GM21528 (cell line): ENCODE measurements at regions not wholly inside any gene's neighbourhood (a gene's known extent, or its start where the extent isn't known, plus 50 kb on each side); places are given as distances from the start of the nearest gene placed in this dataset.

Experiments
- ATAC-seq: cut with Tn5 transposase; IDR thresholded peaks from one replicate; pipeline ENCODE4 v1.9.1; 2021; ENCODE audit warnings: mild to moderate bottlenecking, moderate library complexity; ENCODE audit not compliant: unreplicated experiment, low FRiP score

- ATAC-seq = no peak
These were observed 880.3 kb upstream of the ACVR2A start for GRCh38 chr2:146964494-146964893.

DNA sequence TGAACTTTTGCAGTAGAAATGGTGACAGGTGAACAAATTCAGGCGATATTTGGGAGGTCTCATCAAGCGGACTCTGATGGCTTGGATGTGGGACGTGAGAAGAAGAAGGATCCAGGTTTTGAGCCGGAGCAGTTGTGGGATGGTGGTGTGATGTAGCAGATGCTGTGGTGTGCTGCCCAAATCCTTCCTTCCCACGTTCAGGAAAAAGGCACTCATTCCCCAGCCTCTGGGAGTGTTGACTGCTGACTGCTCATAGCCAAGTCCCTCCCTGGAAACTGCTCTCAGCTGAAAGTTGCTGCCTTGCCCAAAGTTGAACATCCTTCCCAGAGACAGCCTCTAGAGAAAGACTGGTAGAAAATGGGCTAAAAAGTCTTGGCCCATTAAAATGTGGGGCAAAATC is 890.3 kb upstream of the ACVR2A start:
- no peak for ATAC-seq

- ATAC-seq = no peak
These were observed 892.1 kb upstream of the ACVR2A start for GRCh38 chr2:146952696-146953095.

DNA sequence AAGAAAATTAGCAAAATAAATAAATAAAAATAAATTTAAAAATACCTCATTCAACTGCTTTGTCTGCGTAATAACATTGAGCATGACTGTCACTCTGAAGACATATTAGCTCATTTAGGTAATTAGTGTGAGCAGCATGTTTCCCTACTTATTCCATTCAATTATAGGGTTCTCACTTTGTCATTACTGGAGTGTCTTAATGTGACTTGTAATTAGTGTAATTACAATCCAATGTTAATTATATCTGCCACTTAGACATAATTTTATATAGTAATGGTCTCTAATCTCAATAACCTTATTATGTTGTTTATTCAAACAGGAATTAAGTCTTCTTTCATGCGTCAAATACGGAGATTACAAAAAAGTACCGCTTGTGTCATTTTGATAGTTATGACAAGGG is 893.9 kb upstream of the ACVR2A start:
- ATAC-seq = no peak

DNA sequence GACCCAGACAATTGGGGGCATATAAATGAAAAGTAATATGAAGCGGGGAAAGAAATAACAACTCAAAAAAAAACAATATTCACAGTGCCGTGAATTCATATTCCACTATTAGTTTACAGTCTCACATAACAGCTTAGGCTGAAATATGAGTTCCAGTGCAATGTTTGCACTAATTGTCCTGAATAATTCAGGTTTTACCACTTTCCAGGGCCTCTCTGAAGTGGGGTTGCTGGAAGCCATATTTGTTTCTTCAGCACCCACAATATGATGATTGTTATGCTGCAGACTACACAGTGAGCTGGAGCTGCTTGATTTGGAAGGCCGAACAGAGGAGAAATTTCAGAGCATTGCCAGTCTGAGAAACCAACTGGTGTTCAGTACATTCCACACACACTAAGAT is 894.5 kb upstream of the ACVR2A start:
- ATAC-seq = no peak

DNA sequence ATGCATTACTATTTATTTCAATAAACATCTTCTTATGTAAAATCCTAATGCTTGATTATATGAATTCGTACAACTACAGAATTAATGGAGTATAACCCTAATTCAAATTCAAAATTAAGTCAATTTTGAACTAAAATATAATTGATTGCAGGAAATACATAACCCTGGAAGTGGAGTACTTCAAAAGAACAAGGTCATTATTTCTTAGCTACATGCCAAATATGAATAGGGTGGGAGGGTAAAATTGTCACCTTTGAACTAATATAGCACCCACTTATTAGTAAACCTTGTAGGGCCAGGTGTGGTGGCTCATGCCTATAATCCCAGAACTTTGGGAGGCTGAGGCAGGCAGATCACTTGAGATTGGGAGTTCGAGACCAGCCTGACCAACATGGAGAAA is 895.4 kb upstream of the ACVR2A start:
- no peak for ATAC-seq

DNA sequence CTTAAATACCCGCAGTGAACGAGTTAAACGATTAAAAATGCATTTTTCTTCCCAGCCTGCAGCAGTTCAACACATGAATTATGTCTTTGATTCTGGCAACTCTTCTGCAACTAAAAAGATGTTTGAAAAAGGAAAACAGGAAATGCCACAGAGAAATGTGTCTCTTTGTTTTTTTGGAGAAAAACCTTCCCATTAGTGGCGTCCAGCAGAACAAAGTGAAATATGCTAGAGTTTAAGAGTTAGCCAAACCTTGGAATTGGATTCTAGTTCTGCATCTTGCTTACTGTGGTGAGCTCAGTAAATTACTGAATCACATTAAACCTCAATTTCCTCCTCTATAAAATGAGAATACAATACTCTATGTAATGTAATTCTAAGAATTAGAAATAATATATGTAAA is 900.2 kb upstream of the ACVR2A start:
- ATAC-seq = no peak

DNA sequence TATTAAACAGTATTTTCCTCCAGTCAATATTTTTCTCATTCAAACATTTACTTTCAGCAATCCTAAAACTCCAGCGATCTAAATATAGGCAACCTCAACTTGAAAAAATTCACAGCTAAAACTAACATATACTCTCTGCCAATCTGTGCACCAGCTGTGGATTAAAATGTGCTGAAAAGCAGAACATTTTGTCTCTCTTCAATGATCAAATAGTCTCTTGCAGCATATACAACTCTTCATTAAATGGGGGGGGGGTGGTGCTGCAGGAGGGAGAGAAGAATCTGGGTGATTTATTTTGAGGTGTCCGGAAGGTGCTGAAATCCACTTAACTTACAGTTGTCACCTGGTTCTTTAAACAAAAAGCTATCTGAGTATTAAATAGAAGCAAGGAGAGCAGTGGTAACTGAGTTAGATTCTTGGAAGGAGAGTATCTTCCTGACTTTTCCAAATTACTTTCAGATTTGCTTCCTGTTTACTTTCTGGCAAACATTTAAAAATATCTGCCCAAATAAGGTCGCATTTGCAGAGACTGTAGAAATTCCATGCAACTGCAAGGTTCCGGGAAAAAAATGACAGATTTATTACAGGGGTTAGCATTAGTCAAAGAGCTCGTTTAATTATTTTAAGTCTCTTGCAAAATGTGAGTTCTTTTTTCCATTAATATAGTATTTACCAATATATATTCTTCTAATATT is 904.7 kb upstream of the ACVR2A start:
- ATAC-seq = no peak

- no peak for ATAC-seq
These were observed 909.9 kb upstream of the ACVR2A start for GRCh38 chr2:146934921-146935320.

GRCh38 chr2:146931109-146931508 is 913.7 kb upstream of the ACVR2A start:
- ATAC-seq = no peak

DNA sequence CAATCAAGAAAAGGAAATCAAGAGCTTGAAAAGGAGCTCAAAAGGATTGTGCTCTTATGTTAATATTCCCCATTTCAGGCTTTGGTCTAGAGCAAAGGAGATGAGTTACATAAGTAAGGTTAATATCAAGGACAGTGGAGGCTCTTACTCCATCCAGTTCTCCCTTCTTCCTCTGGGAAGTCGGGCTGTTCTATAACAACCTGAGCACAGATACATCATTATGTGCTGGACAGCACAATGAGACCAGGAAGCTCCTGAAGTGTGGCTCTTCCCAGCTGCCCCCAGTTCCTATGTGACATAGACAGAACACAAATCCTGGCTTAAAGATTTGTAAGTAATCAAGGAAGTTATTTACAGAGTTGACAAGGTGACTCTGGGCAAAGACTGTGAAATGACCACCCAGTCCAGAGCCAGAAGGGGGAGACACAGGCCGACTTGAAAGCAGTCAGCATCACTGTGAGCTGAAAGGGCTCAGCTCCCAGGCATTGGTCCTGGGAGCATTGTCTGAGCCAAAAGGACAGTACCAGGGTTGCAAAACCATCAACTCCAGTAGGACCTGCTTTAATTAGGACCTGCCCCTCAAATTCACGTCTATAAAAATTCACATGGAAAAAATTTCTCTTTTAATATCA is 917.6 kb upstream of the ACVR2A start:
- ATAC-seq = no peak

DNA sequence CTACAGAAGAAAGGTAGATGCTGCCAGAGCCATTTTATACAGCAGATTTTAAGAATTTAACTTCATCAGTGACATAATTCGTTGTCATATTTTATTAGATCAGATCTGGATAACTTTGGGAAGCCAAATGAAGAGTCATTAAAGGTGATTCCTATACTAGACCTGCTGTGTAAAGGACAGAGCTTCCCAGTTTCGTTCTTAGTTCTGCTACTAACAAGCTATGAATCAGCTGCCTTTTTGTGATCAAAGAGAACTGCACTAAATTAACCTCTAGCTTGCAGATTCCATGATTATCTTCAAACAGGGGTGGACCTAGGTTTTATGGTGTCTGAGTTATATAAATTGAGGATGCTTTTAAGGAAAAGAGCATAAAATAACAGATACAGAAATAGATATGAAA is 926.5 kb upstream of the ACVR2A start:
- no peak for ATAC-seq

GRCh38 chr2:146917431-146918042 is 927.3 kb upstream of the ACVR2A start:
- no peak for ATAC-seq

GRCh38 chr2:146916914-146917313 is 927.9 kb upstream of the ACVR2A start:
- no peak for ATAC-seq

- ATAC-seq = no peak
These were observed 931.4 kb upstream of the ACVR2A start for GRCh38 chr2:146913476-146913875.

GRCh38 chr2:146912536-146912935 is 932.3 kb upstream of the ACVR2A start:
- no peak for ATAC-seq

GRCh38 chr2:146908776-146909175 is 936.1 kb upstream of the ACVR2A start:
- no peak for ATAC-seq

DNA sequence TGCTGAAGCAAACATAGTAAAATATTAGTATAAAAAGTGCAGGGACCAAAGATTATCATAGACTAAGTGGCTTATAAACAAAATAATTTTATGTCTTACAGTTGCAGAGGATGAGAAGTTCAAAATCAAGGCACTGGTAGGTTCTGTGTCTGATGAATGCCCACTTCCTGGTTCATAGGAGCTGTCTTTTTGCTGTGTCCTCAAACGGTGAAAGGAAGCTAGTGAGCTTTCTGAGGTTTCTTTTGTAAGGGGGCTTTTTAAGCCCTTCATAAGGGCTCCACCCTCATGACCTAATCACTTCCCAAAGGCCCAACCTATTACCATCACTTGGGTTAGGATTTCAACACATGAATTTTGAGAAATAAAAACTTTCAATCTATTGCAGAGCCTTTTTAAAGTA is 946.7 kb upstream of the ACVR2A start:
- ATAC-seq = no peak

GRCh38 chr2:146894514-146894913 is 950.3 kb upstream of the ACVR2A start:
- ATAC-seq = no peak

GRCh38 chr2:146893500-146894041 is 951.3 kb upstream of the ACVR2A start:
- ATAC-seq = no peak

- no peak for ATAC-seq
These were observed 954.3 kb upstream of the ACVR2A start for GRCh38 chr2:146890491-146890890.

- ATAC-seq = no peak
These were observed 964.9 kb upstream of the ACVR2A start for GRCh38 chr2:146879882-146880281.
